Pancreas (tissue), 10 donors: ENCODE measurements at regions not wholly inside any gene's neighbourhood (a gene's known extent, or its start where the extent isn't known, plus 50 kb on each side); places are given as distances from the start of the nearest gene placed in this dataset.
"Not testable (repeated sequence)": the region's sequence is repeated elsewhere in the genome, so short reads cannot be mapped to it uniquely, and the experiment has no call there.

Source experiments
- ATAC-seq, 4 donors: fragments of 200-7000 bp; cut with Tn5 transposase; one replicate each; pipeline versions ENCODE4 v1.8.0 to v1.9.1; 2020; ENCODE audit warnings: mild to moderate bottlenecking in 4 of 4, moderate library complexity in 4 of 4
- DNase-seq, 6 donors: peaks; one replicate each; pipeline ENCODE4 v3.0.0-alpha.2; 2020
- FAIRE-seq: peaks from 2 replicates; lab custom pipeline; 2012; peaks lifted over from hg19 to GRCh38; lab: Jason Lieb, UNC
- H3K27ac ChIP-seq, 4 donors: fragments of 200-600 bp; sonication (generic); 1 replicate in 3 of 4; 2 replicates in 1 of 4; pipeline versions ENCODE4 v1.5.0 to v1.8.0; 2020
- H3K27me3 ChIP-seq, 4 donors: fragments of 200-600 bp; one replicate each; pipeline ENCODE4 v1.8.0; 2021
- H3K36me3 ChIP-seq, 3 donors: fragments of 200-600 bp; sonication (generic) in 1 of 3; one replicate each; pipeline versions ENCODE4 v1.5.0 to v1.8.0; 2020 to 2021
- H3K4me1 ChIP-seq, 3 donors: fragments of 200-600 bp; one replicate each; pipeline ENCODE4 v1.8.0; 2021
- H3K4me3 ChIP-seq, 4 donors: fragments of 200-600 bp; sonication (generic) in 2 of 4; one replicate each; pipeline versions ENCODE4 v1.5.0 to v1.8.0; 2020 to 2021
- H3K9me3 ChIP-seq, 4 donors: fragments of 200-600 bp; one replicate each; pipeline ENCODE4 v1.8.0; 2021
- CTCF ChIP-seq, 4 donors: fragments of 200-600 bp; sonication (generic) in 3 of 4; IDR thresholded peaks; one replicate each; pipeline versions ENCODE4 v1.5.0 to v1.8.0; 2021; ENCODE audit warnings: antibody characterized with exemption in 4 of 4
- WGBS, 2 donors: extraction: QIAGEN DNeasy Blood & Tissue Kit; methylation state at CpG; one replicate each; pipeline ENCODE4 v1.1.7; 2013; 5-methylcytosine and 5-hydroxymethylcytosine counted together
- intact Hi-C, 3 donors: fragments of 100-400 bp; cut with DNase I; formaldehyde crosslinking; loops; one replicate each; pipeline versions ENCODE4 v1.11.1 to v1.14.2; 2022
- donor health status: healthy with polysubstance abuse.
- donor health status: DM: no; HTN: no; CAD: no; lungs with moderate emphysema.
- donor health status: DM: no; HTN: no; CAD: no.
- donor health status: control.
- donor health status: control.
- donor health status: Bipolar disorder and iron deficiency.
- donor health status: DM: yes; HTN: yes; CAD: no.
- donor health status: DM: no; HTN: no; CAD: no.
- donor health status: DM: no; HTN: no; CAD: no.
- donor health status: DM: yes; HTN: yes; CAD: no.

DNA sequence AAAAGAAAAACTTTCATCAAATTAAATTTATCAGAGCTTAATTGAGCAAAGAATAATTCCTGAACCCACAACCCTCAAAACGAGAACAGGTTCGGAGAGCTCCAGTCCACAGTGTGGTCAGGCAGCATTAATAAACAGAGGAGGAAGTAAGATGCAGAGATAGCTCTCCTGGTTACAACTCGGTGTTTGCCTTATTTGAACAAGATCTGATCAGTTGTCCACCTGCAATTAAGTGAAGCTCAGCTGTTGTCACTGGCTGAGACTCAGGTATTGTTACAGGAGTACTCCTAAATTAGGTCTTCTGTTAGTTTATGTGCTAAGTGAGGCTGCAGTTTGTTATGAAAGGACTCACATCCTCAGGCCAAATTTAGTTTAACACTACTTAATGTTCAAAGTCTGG is 451.4 kb upstream of the PDE3A start:
- H3K36me3 ChIP-seq: no peaks in the 10 kb centered on the region
- intact Hi-C loops: loop anchor here in 1 of 3 donors (10.0 kb wide), 1 partner anchor 688 kb away; no protein-coding TSS in a partner anchor
- no peak overlapping the region for H3K27ac ChIP-seq
- 58 to 65% methylated on average over 3 of the region's 3 CpGs for WGBS, 2 donors
- no peak for TF ChIP-seq CTCF (IDR thresholded peaks at IDR 0.05)
- no peaks in the 10 kb centered on the region for H3K27me3 ChIP-seq
- peak in 2 of 4 donors; percentile 41 to 48 for ATAC-seq
- no peak for FAIRE-seq
- no peak for DNase-seq
- no peak overlapping the region for H3K4me3 ChIP-seq
- H3K4me1 ChIP-seq: peaks cover 0 to 30% (median 6%) of the 10 kb centered on the region in 3 donors
- H3K9me3 ChIP-seq: no peaks in the 10 kb centered on the region

GRCh38 chr12:19921716-19922115 is 446.6 kb upstream of the PDE3A start:
- ATAC-seq, H3K4me3 ChIP-seq, DNase-seq, H3K36me3 ChIP-seq, H3K27me3 ChIP-seq, intact Hi-C loops, FAIRE-seq, H3K27ac ChIP-seq, H3K9me3 ChIP-seq: not testable (repeated sequence)
- peaks cover 0 to 13% (median 0%) of the 10 kb centered on the region in 3 donors for H3K4me1 ChIP-seq
- 74 to 94% methylated on average over 2 of the region's 2 CpGs for WGBS, 2 donors

GRCh38 chr12:19922717-19923116 is 445.6 kb upstream of the PDE3A start:
- no peak overlapping the region for H3K4me3 ChIP-seq
- ATAC-seq: peak in 3 of 4 donors; percentile 22 to 67 (median 47)
- H3K27me3 ChIP-seq: no peaks in the 10 kb centered on the region
- 54 to 61% methylated on average over 2 of the region's 2 CpGs for WGBS, 2 donors
- H3K27ac ChIP-seq: no peak overlapping the region
- no peak for FAIRE-seq
- DNase-seq: no peak
- H3K4me1 ChIP-seq: peaks cover 0 to 3% (median 0%) of the 10 kb centered on the region in 3 donors
- H3K9me3 ChIP-seq: no peaks in the 10 kb centered on the region
- intact Hi-C loops: no loop called here
- H3K36me3 ChIP-seq: no peaks in the 10 kb centered on the region
- no peak for TF ChIP-seq CTCF (IDR thresholded peaks at IDR 0.05)

DNA sequence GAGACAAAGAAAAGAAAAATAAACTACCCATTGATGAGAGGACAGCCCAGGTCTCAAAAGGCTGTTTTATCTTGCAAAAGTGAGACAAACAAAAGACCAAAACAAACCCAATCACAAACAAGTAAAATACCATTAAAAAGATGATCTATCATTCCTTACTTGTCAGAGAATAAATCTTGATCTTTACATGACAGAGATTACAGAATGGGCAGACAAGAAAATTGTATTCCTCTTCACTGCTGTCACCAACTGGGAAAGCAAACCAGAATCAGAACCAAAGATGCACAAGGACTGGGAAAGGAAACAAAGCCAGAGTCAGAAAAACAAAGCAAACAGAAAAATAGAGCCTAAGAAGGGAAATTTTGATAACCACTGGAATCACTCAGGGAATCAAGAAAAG is 444.0 kb upstream of the PDE3A start:
- no peaks in the 10 kb centered on the region for H3K27me3 ChIP-seq
- FAIRE-seq: no peak
- H3K4me3 ChIP-seq: no peak overlapping the region
- no peaks in the 10 kb centered on the region for H3K4me1 ChIP-seq
- no peaks in the 10 kb centered on the region for H3K9me3 ChIP-seq
- H3K27ac ChIP-seq: no peak overlapping the region
- H3K36me3 ChIP-seq: no peaks in the 10 kb centered on the region
- TF ChIP-seq CTCF (IDR thresholded peaks at IDR 0.05): no peak
- intact Hi-C loops: no loop called here
- no peak for DNase-seq
- no peak for ATAC-seq

- Histone ChIP-seq H3K4me1 (no peaks in the 10 kb centered on the region), H3K4me3 (no peak overlapping the region), H3K27me3 (no peaks in the 10 kb centered on the region), H3K27ac (no peak overlapping the region), H3K9me3 (no peaks in the 10 kb centered on the region), H3K36me3 (no peaks in the 10 kb centered on the region)
- no peak for TF ChIP-seq CTCF (IDR thresholded peaks at IDR 0.05)
- ATAC-seq: no peak
- intact Hi-C loops: no loop called here
- no peak for DNase-seq
- 95 to 96% methylated on average over 2 of the region's 2 CpGs for whole genome bisulfite sequencing, 2 donors
- no peak for FAIRE-seq
These were observed 442.5 kb upstream of the PDE3A start for GRCh38 chr12:19925841-19926240.
